Thymus (tissue), 11 donors: ENCODE measurements at regions not wholly inside any gene's neighbourhood (a gene's known extent, or its start where the extent isn't known, plus 50 kb on each side); places are given as distances from the start of the nearest gene placed in this dataset.
"Not testable (repeated sequence)": the region's sequence is repeated elsewhere in the genome, so short reads cannot be mapped to it uniquely, and the experiment has no call there.

Experiments
- DNase-seq, 9 donors: peaks; one replicate each; pipeline ENCODE4 v3.0.0-alpha.2; 2013; ENCODE audit warnings: low spot score in 9 of 9, low read depth in 6 of 9, missing footprints in 1 of 9
- H3K27ac ChIP-seq, 2 donors: one replicate each; pipeline ENCODE4 v1.5.1; 2013; ENCODE audit warnings: control low read depth in 1 of 2, low read depth in 1 of 2, low read length in 1 of 2, mild to moderate bottlenecking in 1 of 2, moderate library complexity in 1 of 2
- H3K27me3 ChIP-seq, 2 donors: one replicate each; pipeline ENCODE4 v1.5.1; 2013; ENCODE audit warnings: low read length in 1 of 2; ENCODE audit not compliant: control insufficient read depth in 2 of 2, insufficient read depth in 1 of 2
- H3K36me3 ChIP-seq, 2 donors: one replicate each; pipeline ENCODE4 v1.5.1; 2013; ENCODE audit warnings: low read length in 1 of 2, mild to moderate bottlenecking in 1 of 2, moderate library complexity in 1 of 2; ENCODE audit not compliant: control insufficient read depth in 2 of 2, insufficient read depth in 2 of 2
- H3K4me1 ChIP-seq, 2 donors: one replicate each; pipeline ENCODE4 v1.5.1; 2013; ENCODE audit warnings: low read length in 2 of 2; ENCODE audit not compliant: control insufficient read depth in 2 of 2, insufficient read depth in 2 of 2
- H3K4me3 ChIP-seq, 2 donors: one replicate each; pipeline ENCODE4 v1.5.1; 2013; ENCODE audit warnings: low read length in 2 of 2, control low read depth in 1 of 2, mild to moderate bottlenecking in 1 of 2
- H3K9me3 ChIP-seq, 2 donors: one replicate each; pipeline ENCODE4 v1.5.1; 2013; ENCODE audit warnings: low read length in 1 of 2, mild to moderate bottlenecking in 1 of 2; ENCODE audit not compliant: control insufficient read depth in 2 of 2, insufficient read depth in 1 of 2
- WGBS: extraction: QIAGEN DNeasy Blood & Tissue Kit; methylation state at CpG from one replicate; pipeline ENCODE4 v1.1.7; 2013; 5-methylcytosine and 5-hydroxymethylcytosine counted together
- donor health status: healthy.

DNA sequence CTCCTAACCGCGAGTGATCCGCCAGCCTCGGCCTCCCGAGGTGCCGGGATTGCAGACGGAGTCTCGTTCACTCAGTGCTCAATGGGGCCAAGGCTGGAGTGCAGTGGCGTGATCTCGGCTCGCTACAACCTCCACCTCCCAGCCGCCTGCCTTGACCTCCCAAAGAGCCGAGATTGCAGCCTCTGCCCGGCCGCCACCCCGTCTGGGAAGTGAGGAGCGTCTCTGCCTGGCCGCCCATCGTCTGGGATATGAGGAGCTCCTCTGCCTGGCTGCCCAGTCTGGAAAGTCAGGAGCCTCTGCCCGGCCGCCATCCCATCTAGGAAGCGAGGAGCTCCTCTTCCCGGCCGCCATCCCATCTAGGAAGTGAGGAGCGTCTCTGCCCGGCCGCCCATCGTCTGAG is 58.8 kb upstream of the ANKRD30BL start:
- H3K27me3 ChIP-seq, DNase-seq, H3K27ac ChIP-seq, H3K4me3 ChIP-seq, H3K36me3 ChIP-seq, H3K9me3 ChIP-seq, H3K4me1 ChIP-seq: not testable (repeated sequence)
- WGBS: 97% methylated on average over 28 of the region's 28 CpGs

DNA sequence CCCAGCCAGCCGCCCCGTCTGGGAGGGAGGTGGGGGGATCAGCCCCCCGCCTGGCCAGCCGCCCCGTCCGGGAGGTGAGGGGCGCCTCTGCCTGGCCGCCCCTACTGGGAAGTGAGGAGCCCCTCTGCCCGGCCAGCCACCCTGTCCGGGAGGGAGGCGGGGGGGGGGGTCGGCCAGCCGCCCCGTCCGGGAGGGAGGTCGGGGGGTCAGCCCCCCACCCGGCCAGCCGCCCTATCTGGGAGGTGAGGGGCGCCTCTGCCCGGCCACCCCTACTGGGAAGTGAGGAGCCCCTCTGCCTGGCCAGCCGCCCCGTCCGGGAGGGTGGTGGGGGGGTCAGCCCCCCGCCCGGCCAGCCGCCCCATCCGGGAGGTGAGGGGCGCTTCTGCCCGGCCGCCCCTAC is 60.1 kb upstream of the ANKRD30BL start:
- H3K36me3 ChIP-seq, H3K27me3 ChIP-seq, DNase-seq, H3K4me3 ChIP-seq, H3K27ac ChIP-seq, H3K9me3 ChIP-seq, H3K4me1 ChIP-seq: not testable (repeated sequence)
- 95% methylated on average over 18 of the region's 30 CpGs for WGBS

GRCh38 chr2:132252191-132252893 is 90.6 kb upstream of the ANKRD30BL start:
- WGBS: 95% methylated on average over 38 of the region's 38 CpGs
- Histone ChIP-seq H3K27me3 (peaks cover 16 to 21% of the 10 kb centered on the region in 2 donors), H3K36me3 (no peaks in the 10 kb centered on the region), H3K4me1 (no peaks in the 10 kb centered on the region), H3K4me3 (no peak overlapping the region), H3K9me3 (peaks cover 5 to 37% of the 10 kb centered on the region in 2 donors), H3K27ac (no peak overlapping the region)
- no peak for DNase-seq

DNA sequence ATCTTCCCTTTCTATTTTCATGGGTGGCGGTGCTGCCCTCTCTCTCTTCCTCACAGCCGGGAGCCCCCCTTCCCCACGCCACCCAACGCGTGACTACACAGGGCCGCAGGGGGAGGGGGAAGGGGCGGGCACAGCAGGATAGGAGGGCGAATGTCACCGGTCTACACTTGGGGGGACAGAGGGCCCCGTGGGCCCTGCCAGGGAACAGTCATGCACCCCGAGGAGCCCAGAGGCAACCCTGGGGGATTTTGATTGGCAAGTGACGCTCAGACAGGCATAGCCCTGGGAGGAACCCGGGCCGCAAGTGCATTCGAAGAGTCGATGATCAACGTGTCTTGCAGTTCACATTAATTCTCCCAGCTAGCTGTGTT is 91.1 kb upstream of the ANKRD30BL start:
- DNase-seq: no peak

GRCh38 chr2:132253496-132254305 is 91.9 kb upstream of the ANKRD30BL start:
- Histone ChIP-seq H3K4me1 (no peaks in the 10 kb centered on the region), H3K36me3 (no peaks in the 10 kb centered on the region), H3K27me3 (peaks cover 27 to 35% of the 10 kb centered on the region in 2 donors), H3K9me3 (peaks cover 5 to 41% of the 10 kb centered on the region in 2 donors), H3K4me3 (no peak overlapping the region), H3K27ac (no peak overlapping the region)
- 96% methylated on average over 50 of the region's 50 CpGs for WGBS
- DNase-seq: no peak

More for the DNA sequence above, 91.1 kb upstream of the ANKRD30BL start:
- WGBS: 97% methylated on average over 17 of the region's 17 CpGs
- no peak overlapping the region for H3K27ac ChIP-seq
- H3K4me3 ChIP-seq: no peak overlapping the region
- H3K9me3 ChIP-seq: peaks cover 5 to 41% of the 10 kb centered on the region in 2 donors
- H3K27me3 ChIP-seq: peaks cover 21 to 26% of the 10 kb centered on the region in 2 donors
- no peaks in the 10 kb centered on the region for H3K36me3 ChIP-seq
- H3K4me1 ChIP-seq: no peaks in the 10 kb centered on the region

GRCh38 chr2:132254306-132254919 is 92.7 kb upstream of the ANKRD30BL start:
- not testable (repeated sequence) for DNase-seq, H3K36me3 ChIP-seq, H3K27ac ChIP-seq, H3K4me3 ChIP-seq, H3K4me1 ChIP-seq
- Histone ChIP-seq H3K9me3 (peaks cover 5 to 41% of the 10 kb centered on the region in 2 donors), H3K27me3 (peaks cover 27 to 40% of the 10 kb centered on the region in 2 donors)
- WGBS: 92% methylated on average over 25 of the region's 25 CpGs

DNA sequence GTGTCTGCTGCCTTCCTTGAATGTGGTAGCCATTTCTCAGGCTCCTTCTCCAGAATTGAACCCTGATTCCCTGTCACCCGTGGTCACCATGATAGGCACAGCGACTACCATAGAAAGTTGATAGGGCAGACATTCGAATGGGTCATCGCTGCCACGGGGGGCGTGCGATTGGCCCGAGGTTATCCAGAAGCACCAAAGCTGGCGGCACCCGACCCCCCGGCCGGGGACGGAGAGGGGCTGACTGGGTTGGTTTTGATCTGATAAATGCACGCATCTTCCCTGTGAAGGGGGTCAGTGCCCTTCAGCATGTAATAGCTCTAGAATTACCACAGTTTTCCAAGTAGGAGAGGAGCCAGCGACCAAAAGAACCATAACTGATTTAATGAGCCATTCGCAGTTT is 94.0 kb upstream of the ANKRD30BL start:
- no peak for DNase-seq
- H3K4me1 ChIP-seq: no peaks in the 10 kb centered on the region
- peaks cover 27 to 43% of the 10 kb centered on the region in 2 donors for H3K27me3 ChIP-seq
- no peaks in the 10 kb centered on the region for H3K36me3 ChIP-seq
- peaks cover 5 to 41% of the 10 kb centered on the region in 2 donors for H3K9me3 ChIP-seq
- no peak overlapping the region for H3K4me3 ChIP-seq
- WGBS: 96% methylated on average over 16 of the region's 16 CpGs
- H3K27ac ChIP-seq: no peak overlapping the region

DNA sequence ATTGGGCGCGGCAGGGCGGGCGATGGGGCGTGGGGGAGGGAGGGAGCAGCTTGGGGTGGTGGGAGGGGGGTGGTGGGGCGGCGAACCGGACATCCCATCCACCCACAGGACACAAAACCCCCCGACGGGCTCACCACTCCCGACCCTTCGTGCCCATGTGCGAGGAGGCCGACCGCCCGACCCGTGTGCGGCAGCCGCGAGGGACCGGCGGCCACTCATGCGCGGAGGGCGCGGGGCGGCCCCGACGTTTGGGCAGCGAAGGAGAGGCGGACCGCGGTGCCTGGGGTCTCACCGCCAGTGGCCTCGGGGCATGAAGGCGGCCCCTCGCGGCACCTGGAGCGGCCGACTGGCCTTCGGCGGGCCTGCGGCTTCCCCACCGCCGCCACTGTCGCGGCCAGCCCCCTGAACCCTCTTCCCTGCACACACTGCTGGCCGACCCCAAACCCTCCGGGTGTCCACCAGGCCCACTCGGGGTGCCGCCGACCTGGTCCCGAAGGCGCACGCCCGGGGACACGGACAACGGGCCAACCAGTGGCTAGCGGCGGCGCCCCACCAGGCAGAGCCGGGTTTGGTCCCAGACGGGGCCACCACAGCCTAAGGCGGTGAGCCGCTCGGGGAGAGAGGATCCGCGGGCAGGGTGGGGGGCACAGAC is 94.6 kb upstream of the ANKRD30BL start:
- no peak overlapping the region for H3K4me3 ChIP-seq
- WGBS: 28% methylated on average over 68 of the region's 68 CpGs
- DNase-seq: no peak
- H3K27ac ChIP-seq: no peak overlapping the region
- H3K27me3 ChIP-seq: peaks cover 27 to 43% of the 10 kb centered on the region in 2 donors
- H3K9me3 ChIP-seq: peaks cover 5 to 41% of the 10 kb centered on the region in 2 donors
- H3K4me1 ChIP-seq: no peaks in the 10 kb centered on the region
- no peaks in the 10 kb centered on the region for H3K36me3 ChIP-seq
